GM12874 (cell line): ENCODE measurements at regions not wholly inside any gene's neighbourhood (a gene's known extent, or its start where the extent isn't known, plus 50 kb on each side); places are given as distances from the start of the nearest gene placed in this dataset.

Experiments
- TF ChIP-seq, protein P1 (sequence below): IDR thresholded peaks from 2 replicates; pipeline ENCODE4 v1.5.1; 2011; ENCODE audit warnings: low read depth, mild to moderate bottlenecking, control low read depth, low read length, moderate library complexity; ENCODE audit not compliant: insufficient read depth

DNA sequence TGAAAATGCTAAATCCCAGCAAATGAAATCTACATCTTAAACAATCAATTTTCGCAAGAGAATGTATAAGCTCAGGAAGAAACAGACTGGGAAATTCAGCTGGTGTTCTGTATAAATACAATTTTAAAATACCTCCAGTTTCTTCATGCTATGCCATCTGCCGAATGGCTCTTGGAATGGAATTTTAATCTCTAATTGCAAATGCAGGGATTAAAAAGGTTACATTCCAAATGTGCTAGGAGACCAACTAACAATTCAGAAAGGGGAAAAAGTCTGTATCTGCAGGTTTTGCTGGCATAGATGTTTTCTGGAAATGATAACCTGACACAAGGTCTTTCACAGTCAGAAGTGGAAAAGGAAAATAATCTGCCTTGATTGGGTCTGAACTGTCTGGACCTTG, 379.7 kb downstream of the MAT2B start:
- TF ChIP-seq, protein P1, sequence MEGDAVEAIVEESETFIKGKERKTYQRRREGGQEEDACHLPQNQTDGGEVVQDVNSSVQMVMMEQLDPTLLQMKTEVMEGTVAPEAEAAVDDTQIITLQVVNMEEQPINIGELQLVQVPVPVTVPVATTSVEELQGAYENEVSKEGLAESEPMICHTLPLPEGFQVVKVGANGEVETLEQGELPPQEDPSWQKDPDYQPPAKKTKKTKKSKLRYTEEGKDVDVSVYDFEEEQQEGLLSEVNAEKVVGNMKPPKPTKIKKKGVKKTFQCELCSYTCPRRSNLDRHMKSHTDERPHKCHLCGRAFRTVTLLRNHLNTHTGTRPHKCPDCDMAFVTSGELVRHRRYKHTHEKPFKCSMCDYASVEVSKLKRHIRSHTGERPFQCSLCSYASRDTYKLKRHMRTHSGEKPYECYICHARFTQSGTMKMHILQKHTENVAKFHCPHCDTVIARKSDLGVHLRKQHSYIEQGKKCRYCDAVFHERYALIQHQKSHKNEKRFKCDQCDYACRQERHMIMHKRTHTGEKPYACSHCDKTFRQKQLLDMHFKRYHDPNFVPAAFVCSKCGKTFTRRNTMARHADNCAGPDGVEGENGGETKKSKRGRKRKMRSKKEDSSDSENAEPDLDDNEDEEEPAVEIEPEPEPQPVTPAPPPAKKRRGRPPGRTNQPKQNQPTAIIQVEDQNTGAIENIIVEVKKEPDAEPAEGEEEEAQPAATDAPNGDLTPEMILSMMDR, result no peak

DNA sequence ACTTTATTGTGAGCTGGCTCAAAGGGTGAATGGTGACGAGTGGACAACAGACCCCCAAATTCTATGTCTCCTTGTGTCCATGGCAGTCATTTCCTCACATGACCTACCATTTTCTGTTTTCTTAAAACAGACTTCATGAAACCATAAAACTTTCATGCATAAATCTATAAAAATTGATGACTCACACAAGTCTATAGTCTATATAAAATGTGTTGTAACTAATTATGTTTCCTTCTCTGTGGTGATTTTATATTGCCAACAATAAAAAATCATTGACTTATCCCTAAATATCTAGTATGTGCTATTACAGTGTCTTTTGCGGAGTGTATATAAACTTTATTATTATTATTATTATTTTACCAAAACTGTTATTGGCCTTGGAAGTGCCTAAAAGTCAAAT, 382.4 kb downstream of the MAT2B start:
- TF ChIP-seq, protein P1, result no peak

DNA sequence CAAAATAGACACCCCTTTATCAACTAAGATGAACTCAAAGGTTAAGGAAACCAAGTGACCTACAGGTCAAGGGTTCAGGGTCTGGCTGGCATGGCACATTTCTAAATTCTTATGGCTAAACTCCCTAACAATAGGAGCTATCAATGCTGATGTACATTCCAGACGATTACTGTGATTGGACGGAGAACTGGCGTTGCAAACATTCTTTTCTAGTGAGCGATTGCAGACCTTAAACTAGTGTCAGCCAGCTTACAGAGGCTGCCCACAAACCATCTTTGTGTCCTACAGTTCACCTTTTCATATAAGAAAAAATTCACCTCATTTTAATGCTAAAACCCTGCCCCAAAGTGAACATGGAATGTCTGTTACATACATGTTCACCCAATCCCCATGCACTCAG, 382.9 kb downstream of the MAT2B start:
- TF ChIP-seq, protein P1, result no peak

DNA sequence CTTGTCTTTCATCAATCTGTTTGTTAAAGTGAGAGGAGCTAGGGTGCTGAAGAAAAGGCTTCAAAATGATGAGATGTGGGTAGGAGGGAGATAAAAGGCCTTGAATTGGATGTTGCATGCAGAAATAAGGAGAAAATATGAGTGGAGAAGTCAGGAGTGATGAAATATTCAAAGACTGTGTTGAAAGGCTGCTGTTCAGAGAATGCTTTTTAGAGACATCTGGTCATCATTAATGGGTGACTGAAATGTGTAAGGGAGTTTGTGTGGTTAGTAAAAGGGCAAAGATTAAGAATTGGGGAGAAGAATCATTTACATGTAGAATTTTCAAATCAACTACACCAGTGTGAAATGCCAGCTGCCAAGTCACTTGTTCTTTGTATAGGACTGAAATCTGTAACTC, 383.9 kb downstream of the MAT2B start:
- TF ChIP-seq, protein P1, result no peak

DNA sequence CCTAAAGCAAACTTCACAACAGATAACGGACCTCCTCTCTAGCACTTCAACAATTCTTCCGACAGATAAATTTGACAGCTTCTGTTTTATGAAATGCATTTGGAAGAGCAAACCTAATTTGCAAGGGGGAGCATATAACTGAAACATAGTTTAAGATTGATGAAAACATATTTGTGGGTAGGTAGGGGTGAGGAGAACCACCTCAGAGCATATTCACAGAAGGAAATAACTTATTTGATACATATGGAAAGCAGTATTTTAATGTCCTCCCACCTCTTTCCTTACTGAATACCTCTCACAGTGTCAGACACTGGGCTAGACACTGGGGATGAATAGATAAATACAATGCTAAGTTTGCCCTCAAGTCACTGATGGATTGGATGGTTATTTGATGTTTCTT, 384.8 kb downstream of the MAT2B start:
- TF ChIP-seq, protein P1, result no peak

DNA sequence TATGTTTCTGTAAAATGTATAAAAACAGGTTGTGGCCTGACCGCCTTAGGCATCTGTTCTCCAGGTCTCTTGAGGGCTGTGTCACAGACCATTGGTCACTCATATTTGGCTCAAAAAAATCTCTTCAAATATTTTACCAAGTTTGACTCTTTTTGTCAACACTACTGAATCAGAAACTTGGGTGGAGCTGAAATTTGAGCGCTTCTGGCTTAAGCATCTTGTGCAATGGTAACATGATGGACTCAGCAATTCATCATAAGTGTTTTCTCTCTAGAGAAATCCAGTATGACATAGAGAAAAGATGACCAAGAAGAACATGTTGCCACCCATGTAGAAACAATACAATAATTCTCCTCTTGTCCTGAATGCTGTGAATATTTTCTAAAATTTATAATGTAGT, 387.9 kb downstream of the MAT2B start:
- TF ChIP-seq, protein P1, result no peak

DNA sequence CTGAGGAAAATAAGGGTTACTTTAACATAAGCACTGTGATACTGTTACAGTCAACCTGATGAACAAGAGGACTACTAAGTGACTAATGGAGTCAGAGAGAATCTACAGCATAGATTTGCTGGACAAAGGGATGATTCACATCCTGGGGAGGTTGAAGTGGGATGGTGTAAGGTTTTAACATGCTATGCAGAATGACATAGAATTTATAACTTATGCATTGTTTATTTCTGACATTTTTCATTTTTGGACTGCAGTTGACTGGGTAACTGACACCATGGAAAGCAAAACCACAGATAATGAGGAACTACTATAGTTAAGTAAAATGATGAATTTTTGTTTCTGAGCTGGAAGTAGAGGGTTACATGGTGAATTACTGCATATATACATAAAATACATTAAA, 389.2 kb downstream of the MAT2B start:
- TF ChIP-seq, protein P1, result no peak

DNA sequence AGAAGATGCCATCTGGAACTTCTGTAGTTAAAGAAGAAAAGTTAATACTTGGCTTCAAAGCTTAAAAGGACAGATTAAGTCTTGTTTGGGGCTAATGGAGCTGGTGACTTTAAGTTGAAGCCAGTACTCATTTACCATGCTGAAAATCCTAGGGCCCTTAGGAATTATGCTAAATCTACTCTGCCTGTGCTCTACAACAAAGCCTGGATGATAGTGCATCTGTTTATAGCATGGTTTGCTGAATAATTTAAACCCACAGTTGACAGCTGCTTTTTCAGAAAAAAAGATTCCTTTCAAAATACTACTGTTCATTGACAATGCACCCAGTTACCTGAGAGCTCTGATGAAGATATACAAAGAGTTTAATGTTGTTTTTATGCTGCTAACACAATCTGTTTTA, 393.5 kb downstream of the MAT2B start:
- TF ChIP-seq, protein P1, result no peak
